ENCODE measurements at regions not wholly inside any gene's neighbourhood (a gene's known extent, or its start where the extent isn't known, plus 50 kb on each side); places are given as distances from the start of the nearest gene placed in this dataset.

- no peaks in the 10 kb centered on the region for H3K27me3 ChIP-seq (ENCODE audit: control insufficient read depth in 3 of 3, insufficient read depth in 3 of 3, low read length in 2 of 3)
- 72 to 82% methylated on average over 10 of the region's 10 CpGs for WGBS, 2 donors
- TF ChIP-seq CTCF (IDR thresholded peaks at IDR 0.05; ENCODE audit: control extremely low read depth, extremely low read depth) = no peak
- H3K9ac ChIP-seq (ENCODE audit: insufficient read depth in 1 of 2, low read length in 2 of 2) = no peak overlapping the region
- no peaks in the 10 kb centered on the region for H3K9me3 ChIP-seq (ENCODE audit: control insufficient read depth in 4 of 4, insufficient read depth in 3 of 4, low read length in 3 of 4)
- no peaks in the 10 kb centered on the region for H3K36me3 ChIP-seq (ENCODE audit: control insufficient read depth in 4 of 4, insufficient read depth in 4 of 4, low read length in 4 of 4)
- H3K27ac ChIP-seq (ENCODE audit: low read depth in 1 of 2, low read length in 1 of 2) = no peak overlapping the region
- no peak for ATAC-seq (ENCODE audit: insufficient read depth, low FRiP score)
- no peak overlapping the region for H3K4me3 ChIP-seq
- no peak for DNase-seq
- H3K4me1 ChIP-seq (ENCODE audit: control insufficient read depth in 5 of 5, insufficient read depth in 5 of 5, low read length in 5 of 5) = peaks cover 0 to 1% (median 0%) of the 10 kb centered on the region in 5 donors
Observed at GRCh38 chr2:12649602-12650400, 66.9 kb upstream of the TRIB2 start.

- no peak for DNase-seq
Observed at GRCh38 chr2:12651641-12652040, 65.1 kb upstream of the TRIB2 start.

GRCh38 chr2:12652723-12653122 is 64.0 kb upstream of the TRIB2 start:
- DNase-seq (no peak), ATAC-seq (ENCODE audit: insufficient read depth, low FRiP score) (no peak)
- TF ChIP-seq CTCF (IDR thresholded peaks at IDR 0.05; ENCODE audit: control extremely low read depth, extremely low read depth) = no peak
- Histone ChIP-seq H3K4me1 (ENCODE audit: control insufficient read depth in 5 of 5, insufficient read depth in 5 of 5, low read length in 5 of 5) (peaks cover 0 to 1% (median 0%) of the 10 kb centered on the region in 5 donors), H3K27ac (ENCODE audit: low read depth in 1 of 2, low read length in 1 of 2) (no peak overlapping the region), H3K9me3 (ENCODE audit: control insufficient read depth in 4 of 4, insufficient read depth in 3 of 4, low read length in 3 of 4) (no peaks in the 10 kb centered on the region), H3K9ac (ENCODE audit: insufficient read depth in 1 of 2, low read length in 2 of 2) (no peak overlapping the region), H3K27me3 (ENCODE audit: control insufficient read depth in 3 of 3, insufficient read depth in 3 of 3, low read length in 2 of 3) (no peaks in the 10 kb centered on the region), H3K36me3 (ENCODE audit: control insufficient read depth in 4 of 4, insufficient read depth in 4 of 4, low read length in 4 of 4) (no peaks in the 10 kb centered on the region), H3K4me3 (no peak overlapping the region)
- WGBS, 2 donors = 92 to 93% methylated on average over 9 of the region's 9 CpGs

More at GRCh38 chr2:12651641-12652040, 65.1 kb upstream of the TRIB2 start:
- Histone ChIP-seq H3K27ac (ENCODE audit: low read depth in 1 of 2, low read length in 1 of 2) (no peak overlapping the region), H3K9me3 (ENCODE audit: control insufficient read depth in 4 of 4, insufficient read depth in 3 of 4, low read length in 3 of 4) (no peaks in the 10 kb centered on the region), H3K27me3 (ENCODE audit: control insufficient read depth in 3 of 3, insufficient read depth in 3 of 3, low read length in 2 of 3) (no peaks in the 10 kb centered on the region), H3K4me1 (ENCODE audit: control insufficient read depth in 5 of 5, insufficient read depth in 5 of 5, low read length in 5 of 5) (peaks cover 0 to 1% (median 0%) of the 10 kb centered on the region in 5 donors), H3K36me3 (ENCODE audit: control insufficient read depth in 4 of 4, insufficient read depth in 4 of 4, low read length in 4 of 4) (no peaks in the 10 kb centered on the region), H3K9ac (ENCODE audit: insufficient read depth in 1 of 2, low read length in 2 of 2) (no peak overlapping the region), H3K4me3 (no peak overlapping the region)
- ATAC-seq (ENCODE audit: insufficient read depth, low FRiP score) = no peak
- no peak for TF ChIP-seq CTCF (IDR thresholded peaks at IDR 0.05; ENCODE audit: control extremely low read depth, extremely low read depth)
- 80 to 90% methylated on average over 8 of the region's 8 CpGs for WGBS, 2 donors

Measured in lung (tissue), 11 donors.